Fibroblast of peridontal ligament (primary cell): ENCODE measurements at regions not wholly inside any gene's neighbourhood (a gene's known extent, or its start where the extent isn't known, plus 50 kb on each side); places are given as distances from the start of the nearest gene placed in this dataset.
"Not testable (repeated sequence)": the region's sequence is repeated elsewhere in the genome, so short reads cannot be mapped to it uniquely, and the experiment has no call there.

Experiments used
- DNase-seq: peaks from one replicate; pipeline ENCODE4 v3.0.0-alpha.2; 2010; ENCODE audit errors: extremely low read depth

GRCh38 chr2:44086629-44087028, 82.0 kb upstream of the PPM1B start:
- no peak for DNase-seq

- peak; percentile 84 for DNase-seq
Measured at GRCh38 chr2:44087036-44087713, 81.5 kb upstream of the PPM1B start.

DNA sequence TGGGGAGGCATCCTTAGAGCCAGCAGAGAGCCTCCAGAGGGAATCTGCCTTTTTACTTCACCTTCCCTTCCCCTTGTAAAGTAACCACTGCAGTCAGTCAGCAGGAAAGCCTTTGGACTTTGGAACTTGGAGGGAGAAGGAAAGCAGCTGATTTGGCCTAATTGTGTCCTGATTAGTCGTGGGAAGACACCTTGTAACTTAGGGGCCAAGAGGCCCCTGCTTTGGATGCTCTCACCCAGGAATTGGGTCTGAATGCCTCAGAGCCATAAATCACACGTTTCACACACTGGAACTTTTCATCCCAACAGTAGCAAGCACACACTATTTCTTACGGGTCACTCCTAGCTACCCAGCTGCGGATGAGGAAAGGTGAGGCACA, 81.0 kb upstream of the PPM1B start:
- no peak for DNase-seq

DNA sequence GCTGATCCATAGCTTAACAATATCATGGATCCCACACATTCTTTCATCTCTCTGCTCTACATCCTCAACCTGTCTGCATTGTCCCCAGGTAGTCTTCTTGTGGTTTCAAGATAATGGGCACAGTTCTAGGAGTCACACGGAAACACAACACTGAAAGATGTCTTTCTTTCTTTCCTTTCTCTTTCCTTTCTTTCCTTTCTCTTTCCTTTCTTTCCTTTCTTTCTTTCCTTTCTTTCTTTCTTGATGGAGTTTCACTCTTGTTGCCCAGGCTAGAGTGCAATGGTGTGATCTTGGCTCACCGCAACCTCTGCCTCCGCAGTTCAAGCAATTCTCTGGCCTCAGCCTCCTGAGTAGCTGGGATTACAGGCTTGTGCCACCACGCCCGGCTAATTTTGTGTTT, 76.2 kb upstream of the PPM1B start:
- not testable (repeated sequence) for DNase-seq

- DNase-seq: no peak
Measured at GRCh38 chr2:44093970-44094369, 74.7 kb upstream of the PPM1B start.

DNA sequence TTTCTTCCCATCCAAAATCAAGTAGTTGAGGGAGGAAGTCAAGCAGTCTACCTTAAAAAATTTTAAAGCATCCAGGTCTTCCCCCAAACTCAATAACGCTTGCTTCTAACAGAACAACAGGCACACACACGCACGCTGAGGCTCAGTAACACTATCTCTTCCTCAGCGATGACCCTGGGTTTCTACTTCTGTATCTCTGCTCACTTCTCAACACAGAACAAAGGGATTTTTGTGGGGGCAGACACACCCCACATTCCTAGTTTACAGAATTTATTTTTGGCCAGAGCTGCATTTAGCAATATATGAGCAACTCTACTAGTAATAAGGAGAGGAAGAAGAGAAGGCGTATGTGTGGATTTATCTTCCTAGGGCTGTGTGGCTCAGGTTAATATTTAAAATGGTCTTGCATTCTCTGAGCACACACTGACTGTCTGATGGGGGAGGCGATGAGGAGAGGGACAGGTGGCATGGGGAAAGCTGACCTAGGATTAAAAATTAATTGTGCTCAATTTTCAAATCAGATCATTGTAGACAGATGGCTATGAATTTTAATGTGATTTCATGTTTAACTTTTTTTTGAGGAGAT, 71.3 kb upstream of the PPM1B start:
- no peak for DNase-seq

DNA sequence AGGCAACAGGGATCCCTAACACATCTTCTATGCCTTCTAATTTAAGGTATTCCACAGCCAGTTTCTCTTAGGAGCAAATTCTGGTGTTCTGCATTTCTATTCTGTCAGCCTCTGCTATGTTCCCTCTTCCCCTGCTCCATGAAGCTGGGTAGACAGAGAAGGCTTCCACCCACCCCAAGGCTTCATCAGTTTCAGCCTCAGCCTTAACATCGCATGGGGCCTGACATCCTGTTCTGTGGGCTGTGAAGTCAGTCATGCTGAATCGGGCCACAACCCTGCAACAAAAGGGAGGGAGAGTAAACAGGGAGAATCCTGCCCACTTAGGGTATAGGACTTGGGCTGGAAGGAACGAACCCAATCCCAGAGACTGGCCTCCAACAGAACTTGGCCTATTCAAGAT, 70.6 kb upstream of the PPM1B start:
- no peak for DNase-seq

DNA sequence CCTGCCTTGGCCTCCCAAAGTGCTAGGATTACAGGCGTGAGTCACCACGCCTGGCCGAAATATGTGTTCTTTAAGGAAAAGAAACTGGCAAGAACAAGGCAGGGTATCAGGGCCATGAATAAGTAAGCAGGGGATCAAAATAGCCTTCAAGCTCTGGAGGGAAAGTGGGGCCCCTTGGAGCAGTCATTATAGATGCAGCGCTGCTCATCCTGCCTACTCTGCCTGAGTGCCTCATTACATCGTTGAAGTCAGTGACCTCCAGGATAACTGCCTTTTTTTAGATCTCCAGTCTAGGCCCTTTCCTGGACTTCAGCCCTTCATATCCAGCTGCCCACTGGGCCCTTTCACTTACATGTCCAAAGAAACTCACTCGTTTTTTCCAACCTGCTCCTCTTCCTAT, 69.8 kb upstream of the PPM1B start:
- no peak for DNase-seq

DNA sequence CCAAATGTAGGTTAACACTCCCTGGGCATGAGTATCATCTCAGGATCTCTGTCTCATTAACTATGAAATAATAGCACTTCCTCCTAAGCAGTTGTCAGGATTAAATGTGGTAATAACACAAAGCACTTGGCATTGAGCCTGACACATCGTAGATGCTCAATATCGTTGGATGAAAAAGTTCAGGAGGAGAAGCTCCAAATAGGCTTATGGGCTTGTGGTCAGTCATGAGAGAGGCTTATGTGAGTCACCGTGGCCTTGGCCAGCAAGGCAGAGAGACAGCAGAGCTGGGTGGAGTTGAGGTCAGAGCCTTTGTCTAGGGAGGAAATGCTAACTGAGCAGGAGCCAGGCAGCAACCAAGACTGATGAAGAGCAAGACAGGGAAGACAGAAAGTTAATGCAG, 68.3 kb upstream of the PPM1B start:
- peak; percentile 97 for DNase-seq

DNA sequence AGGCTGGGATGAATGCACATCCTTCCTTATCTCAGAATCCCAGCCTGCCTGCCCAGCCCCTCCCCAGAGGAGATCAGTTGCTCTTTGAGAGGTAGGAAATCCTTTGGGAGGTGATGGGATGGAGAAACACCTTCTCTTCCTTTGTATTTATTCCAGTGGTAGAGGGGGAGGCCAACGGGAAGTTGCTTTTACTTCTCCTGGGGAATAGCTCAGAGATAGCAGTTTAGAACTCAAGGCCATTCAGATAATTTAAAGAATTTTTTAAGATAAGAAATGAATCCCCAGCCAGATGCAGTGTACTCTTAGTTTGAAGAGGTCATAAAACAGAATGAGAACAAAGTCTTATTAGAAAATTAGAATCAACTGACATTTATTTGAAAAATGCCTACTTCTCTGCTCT, 67.4 kb upstream of the PPM1B start:
- no peak for DNase-seq

DNA sequence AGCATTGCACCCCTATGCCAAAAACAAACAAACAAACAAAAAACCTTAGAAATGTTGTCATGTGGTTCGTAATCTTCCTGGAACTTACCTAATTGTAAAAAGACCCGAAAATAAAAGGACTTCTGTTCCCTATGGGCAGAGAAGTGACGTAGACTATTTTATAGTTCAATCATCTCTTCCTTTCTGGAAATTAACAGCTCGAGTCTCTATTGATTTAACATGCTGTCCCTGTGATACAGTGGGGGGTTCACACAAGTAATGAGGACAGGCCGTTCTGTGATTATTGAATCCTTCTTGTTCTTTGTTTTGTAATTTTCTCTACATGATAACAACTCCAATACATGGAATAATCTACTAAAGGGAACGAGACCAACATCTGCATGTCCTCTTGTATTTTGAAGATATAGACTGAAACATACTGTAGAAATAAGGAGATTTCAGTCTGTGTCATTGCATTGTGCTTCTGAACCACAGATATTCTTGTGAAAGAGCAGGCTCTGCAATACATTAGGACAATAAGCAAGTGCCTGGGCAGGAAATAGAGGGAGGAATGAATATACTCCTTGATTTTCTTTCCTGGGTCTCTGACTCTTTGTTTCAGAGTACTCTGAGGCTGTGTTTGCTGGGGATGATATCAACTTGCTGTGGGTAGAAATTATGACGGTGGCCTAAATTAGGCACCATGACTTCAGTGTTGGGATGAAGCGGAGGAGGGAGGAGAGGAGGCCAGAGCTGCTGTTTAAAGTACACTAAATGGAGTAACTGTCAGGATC, 65.7 kb upstream of the PPM1B start:
- DNase-seq: peak; percentile 48

DNA sequence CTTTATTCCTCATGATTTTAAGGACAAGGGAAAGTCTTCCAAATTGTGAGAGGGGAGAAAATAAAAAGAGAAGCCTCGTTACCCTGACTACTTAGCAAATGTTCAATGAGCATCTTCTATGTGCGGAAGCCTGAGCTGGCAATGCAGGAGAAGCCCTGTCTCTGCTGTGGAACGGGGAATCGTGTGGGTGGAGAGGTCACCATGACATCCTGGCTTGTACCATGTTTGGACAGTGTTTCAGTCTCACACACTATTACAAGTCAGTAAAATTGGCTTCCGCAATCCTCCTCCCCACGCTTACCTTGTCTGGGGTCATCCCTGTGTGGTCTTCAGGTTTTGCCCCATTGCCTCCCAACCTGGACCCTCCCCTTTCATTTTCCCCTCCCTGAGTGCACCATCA, 65.0 kb upstream of the PPM1B start:
- DNase-seq: no peak

DNA sequence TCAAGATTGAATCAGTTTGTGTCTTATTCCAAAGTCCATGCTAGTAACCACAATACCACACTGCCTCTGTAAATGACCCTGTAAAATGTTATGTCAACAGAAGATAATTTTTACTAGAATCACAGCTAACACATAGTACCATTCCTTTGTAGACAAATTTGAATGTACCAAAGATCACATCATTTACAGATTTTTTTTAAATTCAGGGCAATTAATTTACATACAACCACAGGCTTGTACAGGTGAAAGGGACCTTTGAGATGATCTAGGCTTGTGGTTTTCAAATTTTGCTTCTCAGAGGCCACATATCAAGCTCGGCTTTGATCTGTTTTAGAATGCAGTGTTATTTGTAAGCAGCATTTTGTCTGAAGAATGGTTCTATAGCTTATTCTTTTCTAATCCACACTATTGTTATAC, 63.8 kb upstream of the PPM1B start:
- DNase-seq: no peak

DNA sequence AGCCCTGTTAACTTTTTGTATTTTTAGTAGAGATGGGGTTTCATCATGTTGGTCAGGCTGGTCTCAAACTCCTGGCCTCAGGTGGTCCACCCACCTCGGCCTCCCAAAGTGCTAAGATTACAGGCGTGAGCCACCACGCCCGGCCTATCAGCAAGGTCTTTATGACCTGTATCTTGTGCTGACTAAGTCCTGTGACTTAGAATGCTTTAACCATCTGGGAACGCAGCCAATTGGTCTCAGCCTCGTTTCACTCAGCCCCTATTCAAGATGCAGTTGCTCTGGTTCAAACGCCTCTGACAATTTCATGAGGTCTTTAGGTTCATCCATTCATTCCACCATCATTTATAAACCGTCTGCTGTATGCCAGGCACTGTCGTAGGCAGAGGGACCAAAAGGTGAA, 62.2 kb upstream of the PPM1B start:
- DNase-seq: not testable (repeated sequence)

DNA sequence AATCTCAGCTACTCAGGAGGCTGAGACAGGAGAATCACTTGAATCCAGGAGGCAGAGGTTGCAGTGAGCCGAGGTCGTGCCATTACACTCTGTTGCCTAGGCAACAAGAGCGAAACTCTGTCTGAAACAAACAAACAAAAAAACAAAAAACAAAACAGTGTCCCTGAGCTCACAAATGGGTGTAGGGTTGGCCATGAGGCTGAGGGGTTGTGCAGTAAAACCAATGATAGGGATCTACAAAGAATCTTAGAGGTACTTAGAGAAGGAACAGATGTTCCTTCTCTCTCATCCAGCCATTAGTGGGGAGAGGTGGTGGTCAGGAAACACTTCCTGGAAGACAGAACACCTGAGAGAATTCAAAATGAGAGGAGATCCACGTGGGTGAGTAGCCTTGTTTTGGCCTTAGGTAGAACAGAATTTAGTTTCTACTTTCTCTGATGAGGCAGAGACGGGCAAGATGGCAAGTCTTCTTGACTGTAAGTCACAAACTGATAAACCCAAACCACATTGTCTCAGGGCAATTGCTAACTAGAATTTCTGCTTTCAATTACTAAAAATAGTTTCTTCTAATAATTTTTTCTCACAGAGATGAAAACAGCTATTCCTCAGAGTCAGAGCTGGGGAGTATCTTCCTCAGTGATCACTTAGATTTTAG, 61.5 kb upstream of the PPM1B start:
- DNase-seq: no peak

DNA sequence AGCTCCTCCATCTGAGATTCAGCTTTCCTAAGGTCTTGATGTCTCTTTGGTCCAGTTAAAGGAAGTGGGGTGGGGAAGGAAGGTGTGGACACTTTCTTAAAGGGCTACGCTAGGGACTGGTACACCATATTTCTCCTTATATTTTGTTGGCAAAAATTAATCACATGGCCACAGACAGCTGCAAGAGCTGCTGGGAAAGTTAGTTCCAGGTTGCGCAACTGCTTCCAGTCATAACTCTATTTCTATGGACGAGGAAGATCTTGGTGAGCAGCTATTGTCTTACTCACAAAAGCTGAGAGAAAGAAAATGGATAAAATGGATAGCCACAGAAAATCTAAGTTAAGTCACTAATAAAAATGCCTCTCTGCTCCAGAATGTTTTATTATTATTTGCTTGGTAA, 60.7 kb upstream of the PPM1B start:
- DNase-seq: no peak

- no peak for DNase-seq
Measured at GRCh38 chr2:44109166-44109565, 59.5 kb upstream of the PPM1B start.

DNA sequence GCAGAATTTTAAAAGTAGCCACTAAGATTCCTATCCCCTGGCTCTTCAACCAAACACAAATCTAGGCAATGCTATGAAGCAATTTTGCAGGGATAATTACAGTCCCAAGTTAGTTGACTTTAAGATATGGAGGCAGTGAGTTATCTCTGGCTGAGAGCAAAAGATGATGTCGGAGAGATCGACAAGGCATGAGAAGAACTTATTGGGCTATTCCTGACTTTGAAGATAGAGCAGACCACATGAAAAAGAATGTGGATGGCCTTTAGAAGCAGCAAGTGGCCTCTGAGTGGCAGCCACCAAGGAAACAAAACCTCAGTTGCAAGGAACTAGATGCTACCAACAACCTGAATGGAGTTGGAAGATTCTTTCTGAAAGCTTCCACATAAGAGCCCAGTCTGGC, 58.2 kb upstream of the PPM1B start:
- peak; percentile 36 for DNase-seq

DNA sequence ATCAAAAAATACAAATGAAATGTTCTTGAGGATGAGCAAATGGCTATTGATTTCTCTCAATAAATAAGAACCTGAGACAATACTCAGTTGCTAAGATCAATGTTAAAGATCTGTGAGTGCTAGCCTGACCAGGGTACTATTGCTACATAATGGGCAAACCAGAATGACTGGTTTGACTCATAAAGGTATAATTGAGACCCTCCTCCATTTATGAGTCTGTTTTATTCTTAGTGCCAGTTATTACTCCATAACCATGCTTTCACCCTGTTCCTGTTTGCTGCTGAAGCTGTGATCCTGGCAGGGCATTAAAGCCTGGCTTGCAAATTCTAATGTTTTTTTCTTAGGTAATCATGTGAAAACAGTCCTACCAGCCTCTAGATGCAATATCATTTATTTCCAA, 56.6 kb upstream of the PPM1B start:
- DNase-seq: no peak

GRCh38 chr2:44116319-44116718, 52.4 kb upstream of the PPM1B start:
- DNase-seq: no peak

GRCh38 chr2:44118257-44118656, 50.4 kb upstream of the PPM1B start:
- peak; percentile 51 for DNase-seq
